HCT116 (cell line): ENCODE measurements at regions not wholly inside any gene's neighbourhood (a gene's known extent, or its start where the extent isn't known, plus 50 kb on each side); places are given as distances from the start of the nearest gene placed in this dataset.

Source experiments
- ATAC-seq: fragments of 200-7000 bp; cut with Tn5 transposase; 2 replicates; pipeline ENCODE4 v1.9.1; 2020; ENCODE audit warnings: mild to moderate bottlenecking, moderate library complexity
- BruUV-seq: library from RNA; stranded (reverse); fragments of 400-500 nt; replicated peaks from 2 replicates; lab custom pipeline; 2021; lab: Mats Ljungman, UMichigan
- CTCF ChIA-PET: fragments of 300-600 bp; sonication (Branson Sonifier 250); formaldehyde crosslinking; loops from one replicate; lab custom pipeline; 2021; ENCODE audit warnings: antibody characterized with exemption; lab: Charles Lee
- POLR2A ChIA-PET: fragments of 300-600, 350-600 bp; sonication (Branson Sonifier 250); formaldehyde crosslinking; loops from one replicate; lab custom pipeline; 2021; ENCODE audit warnings: antibody characterized with exemption; lab: Charles Lee
- RAD21 ChIA-PET, 2 experiments: fragments of 300-600 bp; sonication (Branson Sonifier 250); formaldehyde crosslinking; loops; one replicate each; lab custom pipeline; 2023; ENCODE audit warnings: low total read pairs in 2 of 2; ENCODE audit not compliant: uncharacterized antibody in 2 of 2, unreplicated experiment in 2 of 2, low non-redundant PET in 1 of 2; lab: Charles Lee
- DNase-seq: peaks from one replicate; pipeline ENCODE4 v3.0.0-alpha.2; 2010; ENCODE audit warnings: low read depth, low spot score
- H2AFZ ChIP-seq: fragments of 200-600 bp; shearing (Covaris generic), sonication (generic); 2 replicates; pipeline ENCODE4 v1.6.1; 2017; ENCODE audit warnings: low read depth, mixed run types, mixed read lengths, antibody characterized with exemption, low read length; ENCODE audit not compliant: poor library complexity, severe bottlenecking
- H3K27ac ChIP-seq: 2 replicates; pipeline ENCODE4 v1.5.1; 2012; ENCODE audit warnings: low read depth, low read length
- H3K27me3 ChIP-seq: fragments of 200-600 bp; sonication (generic); 2 replicates; pipeline ENCODE4 v1.6.1; 2016; ENCODE audit warnings: mixed run types, low read length, mixed read lengths; ENCODE audit not compliant: insufficient read depth
- H3K36me3 ChIP-seq, 2 experiments: fragments of 200-500 bp in 1 of 2; fragments of 200-600 bp in 1 of 2; sonication (Bioruptor generic) in 1 of 2; sonication (generic) in 1 of 2; 2 replicates each; pipeline versions ENCODE4 v1.5.1 to v1.6.1; 2014 to 2016; ENCODE audit warnings: low read length in 2 of 2, inconsistent platforms in 1 of 2, mixed read lengths in 1 of 2, mixed run types in 1 of 2; ENCODE audit not compliant: insufficient read depth in 2 of 2, control insufficient read depth in 1 of 2
- H3K4me1 ChIP-seq, 2 experiments: fragments of 200-600 bp in 1 of 2; sonication (generic) in 1 of 2; 2 replicates each; pipeline versions ENCODE4 v1.5.1 to v1.6.1; 2012 to 2017; ENCODE audit warnings: low read length in 2 of 2, inconsistent platforms in 1 of 2, mild to moderate bottlenecking in 1 of 2, mixed read lengths in 1 of 2, mixed run types in 1 of 2, moderate library complexity in 1 of 2; ENCODE audit not compliant: insufficient read depth in 2 of 2, control insufficient read depth in 1 of 2
- H3K4me2 ChIP-seq: fragments of 200-600 bp; sonication (generic); 2 replicates; pipeline ENCODE4 v1.6.1; 2017; ENCODE audit warnings: mixed run types, low read length, mixed read lengths
- H3K4me3 ChIP-seq, 2 experiments: fragments of 200-600 bp in 1 of 2; sonication (generic) in 1 of 2; replicated peaks in 1 of 2; 2 replicates each; pipeline ENCODE4 v1.5.1; 2011 to 2016; ENCODE audit warnings: low read length in 2 of 2, control low read depth in 1 of 2, low read depth in 1 of 2, mild to moderate bottlenecking in 1 of 2, mixed read lengths in 1 of 2, mixed run types in 1 of 2
- H3K79me2 ChIP-seq: fragments of 200-600 bp; sonication (generic); 2 replicates; pipeline ENCODE4 v1.6.1; 2017; ENCODE audit warnings: mild to moderate bottlenecking, mixed run types, low read length, moderate library complexity, mixed read lengths; ENCODE audit not compliant: insufficient read depth
- H3K9ac ChIP-seq: fragments of 200-600 bp; sonication (generic); 2 replicates; pipeline ENCODE4 v1.6.1; 2016; ENCODE audit warnings: low read length, mixed read lengths
- H3K9me2 ChIP-seq: fragments of 200-600 bp; sonication (generic), shearing (Covaris generic); 2 replicates; pipeline ENCODE4 v1.6.1; 2017; ENCODE audit warnings: mixed run types, mild to moderate bottlenecking, moderate library complexity; ENCODE audit not compliant: insufficient read depth
- H3K9me3 ChIP-seq, 2 experiments: fragments of 200-500 bp in 1 of 2; fragments of 200-600 bp in 1 of 2; sonication (Bioruptor generic) in 1 of 2; sonication (generic) in 1 of 2; 2 replicates each; pipeline ENCODE4 v1.6.1; 2014 to 2017; ENCODE audit warnings: low read length in 2 of 2, mixed read lengths in 2 of 2, inconsistent platforms in 1 of 2, low read depth in 1 of 2, mild to moderate bottlenecking in 1 of 2, mixed run types in 1 of 2, moderate library complexity in 1 of 2; ENCODE audit not compliant: control insufficient read depth in 1 of 2, insufficient read depth in 1 of 2
- H4K20me1 ChIP-seq: fragments of 200-600 bp; sonication (generic), shearing (Covaris generic); 2 replicates; pipeline ENCODE4 v1.6.1; 2017; ENCODE audit warnings: mixed run types, mild to moderate bottlenecking, moderate library complexity; ENCODE audit not compliant: insufficient read depth
- CBX3 ChIP-seq: IDR thresholded peaks from 2 replicates; pipeline ENCODE4 v1.6.1; 2012; ENCODE audit warnings: low read depth
- CEBPB ChIP-seq: IDR thresholded peaks from 2 replicates; pipeline ENCODE4 v1.6.1; 2012; ENCODE audit warnings: low read depth
- EGR1 ChIP-seq: IDR thresholded peaks from 2 replicates; pipeline ENCODE4 v1.6.1; 2012; ENCODE audit warnings: low read depth
- ELF1 ChIP-seq: IDR thresholded peaks from 2 replicates; pipeline ENCODE4 v1.6.1; 2012; ENCODE audit warnings: low read depth, borderline replicate concordance
- POLR2A ChIP-seq: IDR thresholded peaks from 2 replicates; pipeline ENCODE4 v1.7.0; 2011; ENCODE audit warnings: borderline replicate concordance; ENCODE audit not compliant: insufficient read depth, insufficient read length; ENCODE audit errors: extremely low read depth
- POLR2AphosphoS5 ChIP-seq: IDR thresholded peaks from 2 replicates; pipeline ENCODE4 v1.6.1; 2011; ENCODE audit warnings: mild to moderate bottlenecking, low read depth, low read length, moderate library complexity
- RAD21 ChIP-seq: IDR thresholded peaks from 2 replicates; pipeline ENCODE4 v1.6.1; 2012; ENCODE audit warnings: low read depth, mild to moderate bottlenecking
- SIN3A ChIP-seq: IDR thresholded peaks from 2 replicates; pipeline ENCODE4 v1.6.1; 2012; ENCODE audit warnings: low read depth
- SP1 ChIP-seq: IDR thresholded peaks from 2 replicates; pipeline ENCODE4 v1.6.1; 2012; ENCODE audit warnings: low read depth
- SRF ChIP-seq: IDR thresholded peaks from 2 replicates; pipeline ENCODE4 v1.6.1; 2012; ENCODE audit warnings: low read depth
- ZBTB33 ChIP-seq: IDR thresholded peaks from 2 replicates; pipeline ENCODE4 v1.6.1; 2011; ENCODE audit warnings: mild to moderate bottlenecking, low read length, moderate library complexity; ENCODE audit not compliant: insufficient replicate concordance; ENCODE audit errors: extremely low read depth
- ZNF274 ChIP-seq: fragments of 200-500 bp; sonication (Bioruptor generic); IDR thresholded peaks from 2 replicates; pipeline ENCODE4 v1.6.1; 2014; ENCODE audit warnings: mild to moderate bottlenecking, low read depth, low read length, inconsistent platforms
- intact Hi-C: fragments of 100-400 bp; cut with micrococcal nuclease; formaldehyde crosslinking; loops from 2 replicates; pipeline ENCODE4 v1.10.0; 2022
- TF ChIP-seq, protein P1 (sequence below), 3 experiments: fragments of 200-600 bp in 1 of 3; sonication (generic) in 1 of 3; IDR thresholded peaks in 2 of 3; conservative IDR thresholded peaks in 1 of 3; 2 replicates each; pipeline ENCODE4 v1.5.1; 2012 to 2017; ENCODE audit warnings: low read depth in 2 of 3, low read length in 2 of 3, antibody characterized with exemption in 1 of 3, borderline replicate concordance in 1 of 3, control low read depth in 1 of 3, mild to moderate bottlenecking in 1 of 3, mixed read lengths in 1 of 3, mixed run types in 1 of 3, moderate library complexity in 1 of 3; ENCODE audit not compliant: insufficient read depth in 1 of 3
- TF ChIP-seq, protein P2 (sequence below): IDR thresholded peaks from 2 replicates; pipeline ENCODE4 v1.6.1; 2012

- TF ChIP-seq ZBTB33 (no peak), ZNF274 (no peak), POLR2A (no peak), CEBPB (peak; percentile 11; the same call in 1 of the 2 replicates), EGR1 (no peak)
These were observed 172.8 kb upstream of the RBMS1 start (continued) for GRCh38 chr2:160666154-160667060.

DNA sequence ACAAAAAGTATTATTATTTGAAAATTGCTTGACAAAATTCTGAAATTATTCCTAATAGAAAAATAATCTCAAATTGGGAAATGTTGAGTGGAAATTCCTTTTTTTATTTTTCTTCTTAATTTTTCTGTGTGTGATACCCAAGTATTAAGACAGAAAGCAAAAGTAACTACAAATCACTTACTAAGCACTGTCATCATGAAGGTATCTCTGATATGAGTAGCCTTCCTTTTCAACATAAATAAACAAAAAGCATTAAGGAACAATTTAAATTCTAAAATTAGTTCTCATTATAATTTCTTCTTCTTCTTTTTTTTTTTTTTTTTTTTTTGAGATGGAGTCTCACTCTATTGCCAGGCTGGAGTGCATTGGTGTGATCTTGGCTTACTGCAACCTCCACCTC lies 174.2 kb upstream of the RBMS1 start:
- BruUV-seq, result no TSS peak
- DNase-seq (no peak), ATAC-seq (no peak)
- H3K27me3 ChIP-seq, result no peaks in the 10 kb centered on the region
- H3K4me3 ChIP-seq, result no peak overlapping the region
- intact Hi-C loops, result no loop called here
- H2AFZ ChIP-seq, result peak overlapping the region; percentile 67
- no peaks in the 10 kb centered on the region for H3K79me2 ChIP-seq
- peaks cover 16 to 24% of the 10 kb centered on the region in 2 experiments; a peak in 3 of 4 replicates for H3K4me1 ChIP-seq
- H3K4me2 ChIP-seq, result no peak overlapping the region
- H3K27ac ChIP-seq, result no peak overlapping the region
- no peaks in the 10 kb centered on the region for H3K9me3 ChIP-seq
- no peaks in the 10 kb centered on the region for H3K36me3 ChIP-seq
- H3K9me2 ChIP-seq, result no peaks in the 10 kb centered on the region
- H4K20me1 ChIP-seq, result no peaks in the 10 kb centered on the region
- H3K9ac ChIP-seq, result no peak overlapping the region
- ChIA-PET RAD21 (no interaction called here), POLR2A (no interaction called here), CTCF (no interaction called here)
- TF ChIP-seq ELF1 (no peak), SP1 (no peak), POLR2AphosphoS5 (no peak), ZBTB33 (no peak), SRF (no peak), RAD21 (no peak), CBX3 (no peak), EGR1 (no peak), SIN3A (no peak), ZNF274 (no peak)
- TF ChIP-seq, protein P1, sequence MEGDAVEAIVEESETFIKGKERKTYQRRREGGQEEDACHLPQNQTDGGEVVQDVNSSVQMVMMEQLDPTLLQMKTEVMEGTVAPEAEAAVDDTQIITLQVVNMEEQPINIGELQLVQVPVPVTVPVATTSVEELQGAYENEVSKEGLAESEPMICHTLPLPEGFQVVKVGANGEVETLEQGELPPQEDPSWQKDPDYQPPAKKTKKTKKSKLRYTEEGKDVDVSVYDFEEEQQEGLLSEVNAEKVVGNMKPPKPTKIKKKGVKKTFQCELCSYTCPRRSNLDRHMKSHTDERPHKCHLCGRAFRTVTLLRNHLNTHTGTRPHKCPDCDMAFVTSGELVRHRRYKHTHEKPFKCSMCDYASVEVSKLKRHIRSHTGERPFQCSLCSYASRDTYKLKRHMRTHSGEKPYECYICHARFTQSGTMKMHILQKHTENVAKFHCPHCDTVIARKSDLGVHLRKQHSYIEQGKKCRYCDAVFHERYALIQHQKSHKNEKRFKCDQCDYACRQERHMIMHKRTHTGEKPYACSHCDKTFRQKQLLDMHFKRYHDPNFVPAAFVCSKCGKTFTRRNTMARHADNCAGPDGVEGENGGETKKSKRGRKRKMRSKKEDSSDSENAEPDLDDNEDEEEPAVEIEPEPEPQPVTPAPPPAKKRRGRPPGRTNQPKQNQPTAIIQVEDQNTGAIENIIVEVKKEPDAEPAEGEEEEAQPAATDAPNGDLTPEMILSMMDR (IDR thresholded peaks at IDR 0.05 in 2 of 3, conservative IDR thresholded peaks at IDR 0.05 in 1 of 3; ENCODE audit: borderline replicate concordance in 1 of 3, insufficient read depth in 1 of 3, low read depth in 2 of 3, low read length in 2 of 3), result no peak
- TF ChIP-seq, protein P2, sequence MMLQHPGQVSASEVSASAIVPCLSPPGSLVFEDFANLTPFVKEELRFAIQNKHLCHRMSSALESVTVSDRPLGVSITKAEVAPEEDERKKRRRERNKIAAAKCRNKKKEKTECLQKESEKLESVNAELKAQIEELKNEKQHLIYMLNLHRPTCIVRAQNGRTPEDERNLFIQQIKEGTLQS, result no peak
